GM21723 (cell line): ENCODE measurements at regions not wholly inside any gene's neighbourhood (a gene's known extent, or its start where the extent isn't known, plus 50 kb on each side); places are given as distances from the start of the nearest gene placed in this dataset.
"Not testable (repeated sequence)": the region's sequence is repeated elsewhere in the genome, so short reads cannot be mapped to it uniquely, and the experiment has no call there.

Source experiments
- ATAC-seq: cut with Tn5 transposase; IDR thresholded peaks from one replicate; pipeline ENCODE4 v1.9.1; 2021; ENCODE audit warnings: mild to moderate bottlenecking, moderate library complexity; ENCODE audit not compliant: unreplicated experiment

- ATAC-seq, result no peak
These were observed 732.8 kb upstream of the FRG1 start for GRCh38 chr4:189207872-189208271.

- no peak for ATAC-seq
These were observed 725.1 kb upstream of the FRG1 start for GRCh38 chr4:189215574-189215973.

GRCh38 chr4:189221691-189222090, 719.0 kb upstream of the FRG1 start:
- no peak for ATAC-seq

- no peak for ATAC-seq
These were observed 711.9 kb upstream of the FRG1 start for GRCh38 chr4:189228726-189229125.

- no peak for ATAC-seq
These were observed 708.4 kb upstream of the FRG1 start for GRCh38 chr4:189232274-189232673.

- not testable (repeated sequence) for ATAC-seq
These were observed 706.9 kb upstream of the FRG1 start for GRCh38 chr4:189233754-189234153.

- ATAC-seq, result not testable (repeated sequence)
These were observed 705.7 kb upstream of the FRG1 start for GRCh38 chr4:189234948-189235347.

- ATAC-seq, result no peak
These were observed 705.1 kb upstream of the FRG1 start for GRCh38 chr4:189235599-189235998.

GRCh38 chr4:189236321-189236720, 704.4 kb upstream of the FRG1 start:
- ATAC-seq, result not testable (repeated sequence)

GRCh38 chr4:189237340-189237739, 703.3 kb upstream of the FRG1 start:
- no peak for ATAC-seq

- ATAC-seq, result no peak
These were observed 685.0 kb upstream of the FRG1 start for GRCh38 chr4:189255636-189256035.

- no peak for ATAC-seq
These were observed 679.2 kb upstream of the FRG1 start for GRCh38 chr4:189261475-189261874.

GRCh38 chr4:189265515-189265914, 675.2 kb upstream of the FRG1 start:
- ATAC-seq, result no peak

- ATAC-seq, result no peak
These were observed 673.2 kb upstream of the FRG1 start for GRCh38 chr4:189267312-189267965.

GRCh38 chr4:189278597-189279165, 662.0 kb upstream of the FRG1 start:
- ATAC-seq, result no peak

- ATAC-seq, result no peak
These were observed 661.5 kb upstream of the FRG1 start for GRCh38 chr4:189279188-189279587.

- no peak for ATAC-seq
These were observed 655.3 kb upstream of the FRG1 start for GRCh38 chr4:189285377-189285776.

GRCh38 chr4:189291939-189292338, 648.7 kb upstream of the FRG1 start:
- no peak for ATAC-seq

- no peak for ATAC-seq
These were observed 647.2 kb upstream of the FRG1 start for GRCh38 chr4:189293459-189293858.

- ATAC-seq, result no peak
These were observed 646.1 kb upstream of the FRG1 start for GRCh38 chr4:189294574-189294973.

- no peak for ATAC-seq
These were observed 641.0 kb upstream of the FRG1 start for GRCh38 chr4:189299706-189300105.

GRCh38 chr4:189301692-189302091, 639.0 kb upstream of the FRG1 start:
- ATAC-seq, result no peak

GRCh38 chr4:189302719-189303118, 638.0 kb upstream of the FRG1 start:
- ATAC-seq, result no peak
